GM19043 (cell line): ENCODE measurements at regions not wholly inside any gene's neighbourhood (a gene's known extent, or its start where the extent isn't known, plus 50 kb on each side); places are given as distances from the start of the nearest gene placed in this dataset.

Experiments
- ATAC-seq: cut with Tn5 transposase; IDR thresholded peaks from one replicate; pipeline ENCODE4 v1.9.1; 2021; ENCODE audit warnings: low read depth; ENCODE audit not compliant: unreplicated experiment

DNA sequence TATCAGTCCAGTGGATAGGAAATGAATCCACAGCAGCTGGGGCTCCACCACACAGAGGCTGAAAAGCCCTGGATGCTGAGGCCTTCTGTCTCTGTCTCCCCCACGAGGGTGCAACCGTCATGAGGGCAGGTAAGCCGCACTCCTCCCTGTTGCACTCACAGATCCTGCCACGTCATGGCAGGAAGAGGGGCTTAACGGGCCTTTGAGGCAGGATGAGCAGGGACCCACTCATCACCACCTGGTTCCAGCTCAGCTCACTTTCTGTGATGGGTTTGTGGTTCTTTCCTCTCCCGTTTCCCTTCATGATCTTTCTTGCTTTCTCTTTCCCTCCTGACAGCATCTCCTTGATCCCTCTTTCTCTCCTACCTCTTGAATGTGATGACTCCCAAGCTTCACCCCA, 575.2 kb downstream of the CCDC171 start:
- ATAC-seq = no peak

DNA sequence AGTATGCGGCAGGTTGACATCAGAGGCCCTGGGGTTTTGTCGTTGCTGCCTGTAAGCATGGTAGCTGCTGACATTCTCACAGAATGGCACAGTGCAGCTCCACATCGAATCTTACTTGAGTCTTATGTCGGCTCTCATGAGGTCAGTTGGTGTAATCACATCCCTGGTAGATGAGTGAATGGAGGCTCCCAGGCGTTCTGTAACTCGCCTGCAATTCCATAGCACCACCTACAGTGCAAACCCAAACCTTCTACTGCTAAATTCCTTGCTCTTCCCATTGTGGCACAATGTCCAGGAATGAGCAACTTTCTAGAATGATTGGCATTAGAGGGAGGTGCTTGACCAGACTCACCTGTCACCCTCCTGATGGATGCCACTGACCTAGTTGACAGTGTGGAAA, 578.4 kb downstream of the CCDC171 start:
- no peak for ATAC-seq

DNA sequence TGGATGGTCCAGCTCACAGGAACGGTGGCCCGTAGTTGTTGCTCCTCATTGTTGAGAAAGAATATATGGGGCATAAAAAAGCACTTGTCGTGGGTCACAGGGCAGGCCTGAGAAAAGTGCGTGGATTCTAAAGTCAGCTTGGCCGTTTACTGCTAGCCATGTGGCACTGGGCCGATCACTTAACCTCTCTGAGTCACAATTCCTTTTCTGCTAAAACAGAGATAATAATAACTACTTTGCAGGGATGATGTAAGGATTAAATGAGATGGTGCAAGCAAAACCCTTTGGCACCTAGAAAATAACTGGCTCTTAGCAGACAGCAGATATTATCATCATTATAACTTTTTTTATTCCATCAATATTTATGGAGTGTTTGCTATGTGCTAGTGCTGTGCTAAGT, 579.7 kb downstream of the CCDC171 start:
- ATAC-seq = no peak

DNA sequence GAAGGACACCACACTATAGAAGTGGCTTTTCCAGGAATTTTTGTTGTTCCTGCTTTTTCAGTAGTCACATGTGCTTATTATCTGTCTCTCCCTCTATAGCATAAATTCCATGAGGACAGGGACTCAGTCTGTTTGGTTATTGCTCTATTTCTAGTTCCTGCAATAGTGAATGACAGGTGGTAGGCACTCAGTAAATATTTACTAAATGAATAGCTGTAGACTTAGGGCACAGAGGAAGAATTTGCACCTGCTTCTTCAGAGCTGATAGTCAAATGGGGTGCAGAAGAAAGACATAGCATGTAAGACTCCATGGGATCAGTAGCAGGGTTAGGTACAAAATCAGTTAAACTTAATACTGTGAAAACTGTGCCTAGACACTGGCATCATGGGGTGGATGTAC, 580.2 kb downstream of the CCDC171 start:
- ATAC-seq = no peak

DNA sequence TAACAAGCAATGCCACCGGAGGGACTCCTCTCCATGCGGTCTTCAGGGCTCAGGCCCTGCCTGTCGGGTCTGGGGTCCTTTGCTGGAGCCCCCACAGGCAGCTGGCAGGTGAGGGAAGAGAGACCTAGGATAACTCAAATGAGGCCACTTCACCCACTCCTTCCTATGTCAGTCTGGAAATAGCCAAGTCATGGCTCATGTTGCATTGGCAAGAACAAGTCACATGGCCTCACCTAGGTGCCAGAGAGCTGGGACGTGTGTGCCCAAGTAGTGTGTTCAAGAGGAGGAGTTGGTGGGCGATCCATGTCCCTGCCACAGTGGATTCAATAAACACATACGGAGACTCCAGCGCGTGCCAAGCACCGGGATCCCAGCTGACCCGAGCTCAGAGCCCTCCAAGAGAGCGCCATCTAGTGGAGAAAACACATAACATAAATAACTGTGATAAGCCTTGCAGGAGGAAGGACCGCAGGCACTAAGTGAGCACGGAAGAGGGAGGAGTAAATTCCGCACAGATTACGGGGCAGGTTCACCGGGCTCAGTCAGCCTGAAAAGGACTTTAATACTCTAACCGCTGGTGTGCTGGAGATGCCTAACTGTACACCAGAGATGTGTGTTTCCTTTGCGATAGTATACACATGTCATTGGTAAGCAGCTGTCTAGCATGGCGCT, 580.8 kb downstream of the CCDC171 start:
- ATAC-seq = peak; percentile 91

DNA sequence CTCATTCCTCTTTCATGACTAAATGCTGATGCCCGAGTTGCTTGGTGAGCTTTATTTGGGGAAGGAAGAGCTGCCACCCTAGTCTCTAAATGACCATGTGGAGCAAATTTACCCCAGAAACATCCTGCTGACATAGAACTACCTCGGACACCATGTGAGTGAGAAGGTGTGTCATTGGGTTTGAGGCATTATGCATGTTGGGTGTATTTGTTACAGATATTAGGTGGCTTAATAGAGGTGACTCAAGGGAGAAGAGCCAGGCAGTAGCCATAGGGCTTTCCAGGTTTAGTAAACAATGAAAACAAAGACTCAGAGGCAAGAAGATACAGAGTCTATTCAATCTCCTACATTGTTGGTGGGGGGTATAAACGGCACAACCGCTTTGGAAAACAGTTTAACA, 581.5 kb downstream of the CCDC171 start:
- no peak for ATAC-seq

DNA sequence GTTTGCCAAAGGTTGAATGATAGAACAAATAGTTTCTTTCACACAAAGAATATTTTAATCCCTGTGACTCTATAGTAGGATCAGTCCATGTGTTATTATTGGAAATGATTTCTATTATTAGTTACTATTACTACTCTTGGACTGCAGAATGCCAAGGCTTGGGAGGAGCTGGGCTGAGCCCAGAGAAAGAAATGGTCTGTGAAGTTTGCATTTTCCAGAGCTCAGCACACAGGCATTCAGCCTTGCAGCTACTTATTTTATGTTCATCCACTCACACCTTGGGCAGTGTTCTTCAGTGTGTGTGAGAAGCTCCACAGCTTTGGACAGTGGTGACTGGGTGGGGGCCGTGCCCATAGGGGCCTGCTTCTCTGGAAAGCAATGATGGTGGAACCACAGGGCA, 583.1 kb downstream of the CCDC171 start:
- no peak for ATAC-seq

DNA sequence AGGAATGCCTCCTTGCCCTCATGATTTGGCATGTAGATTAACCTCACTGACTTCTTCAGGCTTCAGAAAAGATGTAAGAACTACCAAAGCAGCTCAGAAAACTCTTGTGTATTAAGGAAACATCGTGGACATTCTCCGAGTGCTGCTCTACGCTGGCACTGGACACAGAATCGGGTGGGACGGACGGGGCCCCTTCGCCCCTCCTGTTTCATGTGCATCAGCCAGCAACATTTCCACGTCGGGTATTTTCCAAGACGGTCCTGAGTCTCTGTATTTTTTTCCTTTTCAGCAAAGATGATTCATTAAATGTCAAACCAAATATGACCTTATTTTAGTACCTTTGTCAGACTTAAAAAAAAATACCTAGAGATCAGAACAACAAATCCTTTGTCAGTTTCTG, 583.6 kb downstream of the CCDC171 start:
- no peak for ATAC-seq

DNA sequence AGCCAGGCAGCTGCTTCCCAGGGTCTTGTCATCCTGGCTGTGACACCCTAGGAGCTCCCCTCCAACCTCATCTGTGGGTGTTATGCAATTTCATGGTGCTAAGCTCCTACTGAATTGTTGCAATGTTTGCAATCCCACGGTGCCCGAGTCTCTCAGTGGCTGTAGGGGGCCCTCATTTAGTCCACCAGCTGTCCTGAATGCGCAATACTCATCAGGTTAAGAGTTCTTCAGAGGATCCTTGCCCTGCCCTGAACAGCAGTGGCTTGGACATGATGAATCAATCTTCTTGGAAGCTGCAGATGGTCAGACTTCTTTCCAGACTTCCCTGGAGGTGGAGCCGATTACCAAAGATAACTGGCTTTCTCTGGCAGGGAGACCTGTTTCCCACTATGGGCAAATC, 584.1 kb downstream of the CCDC171 start:
- ATAC-seq = no peak

DNA sequence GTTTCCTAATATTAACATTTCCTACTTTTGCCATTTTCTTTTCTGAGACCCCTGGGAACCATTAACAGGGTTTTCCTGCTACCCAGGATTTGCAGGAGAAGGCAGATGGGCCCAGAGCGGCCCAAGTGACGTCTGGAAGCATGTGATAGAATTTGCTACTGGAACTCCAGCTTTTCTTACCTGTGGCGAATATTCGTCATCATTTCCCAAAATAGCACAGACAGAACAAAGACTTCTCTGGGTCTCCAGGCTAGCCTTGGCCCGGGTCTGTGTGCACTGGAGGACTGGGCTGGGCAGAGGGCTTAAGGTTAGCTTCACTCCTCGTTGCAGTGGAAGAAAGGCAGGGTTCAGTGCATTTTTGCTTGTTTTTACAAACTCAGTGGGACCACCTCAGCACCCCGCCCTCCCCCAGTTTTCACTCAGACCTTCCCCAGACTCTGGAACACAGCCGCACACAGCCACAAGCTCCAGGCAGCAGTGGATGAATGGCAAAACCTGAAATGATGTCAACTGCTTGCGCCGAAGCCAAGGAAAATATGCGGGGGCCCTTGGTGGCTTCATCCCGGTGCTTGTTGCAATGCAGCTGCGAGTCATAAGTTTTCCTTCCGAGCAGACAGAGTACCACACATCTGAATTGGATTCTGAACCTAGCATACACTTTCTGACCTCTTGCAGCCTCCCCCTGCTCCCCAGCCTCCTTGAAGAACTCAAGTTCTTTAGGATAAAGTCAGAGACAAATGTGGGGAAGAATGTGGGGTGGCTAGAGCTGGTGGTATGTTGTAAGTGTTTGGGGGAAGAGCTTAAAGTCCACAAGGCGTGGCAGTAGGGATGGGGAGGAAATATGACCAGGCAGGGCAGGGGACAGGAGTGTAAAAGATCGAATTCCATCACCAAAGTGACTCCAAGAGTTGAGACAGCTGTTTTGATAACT, 586.0 kb downstream of the CCDC171 start:
- ATAC-seq = no peak

DNA sequence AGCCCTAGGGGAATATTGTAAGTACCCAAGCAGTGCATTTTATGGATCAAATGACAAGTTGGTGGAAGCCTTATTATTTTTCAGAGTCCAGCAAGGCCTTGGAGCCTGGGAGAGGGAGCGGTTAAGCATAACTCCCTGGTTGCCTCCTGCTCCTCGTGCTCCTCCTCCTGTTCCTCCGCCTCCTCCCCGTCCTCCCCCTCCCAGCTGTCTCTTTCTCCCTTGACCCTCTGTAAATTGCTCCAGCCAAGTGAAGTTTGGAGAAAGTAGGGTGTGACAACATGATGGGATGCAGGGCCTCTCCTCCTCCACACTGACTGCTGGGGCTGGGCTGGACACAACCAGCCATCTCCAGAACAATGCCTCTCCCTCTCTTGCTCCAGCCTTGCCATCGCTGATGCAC, 586.9 kb downstream of the CCDC171 start:
- no peak for ATAC-seq

DNA sequence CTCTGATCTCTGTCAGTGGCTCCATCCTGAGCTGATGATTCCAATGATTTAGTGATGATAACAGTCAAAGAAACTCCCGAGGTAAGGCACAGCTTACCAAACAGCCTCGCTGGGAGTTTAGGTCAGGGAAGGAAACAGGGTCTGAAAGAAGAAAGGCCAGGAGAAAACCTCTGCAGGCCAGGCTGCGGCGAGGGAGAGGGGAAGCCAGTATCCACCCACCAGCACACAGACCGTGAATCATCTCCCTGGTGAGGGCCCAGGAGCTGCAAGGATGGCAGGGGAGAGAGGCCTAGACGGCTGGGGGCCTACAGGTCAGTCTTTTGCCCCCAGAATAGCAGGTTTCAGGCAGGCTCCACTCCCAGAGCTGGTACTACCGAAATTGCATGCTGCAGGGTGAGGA, 590.5 kb downstream of the CCDC171 start:
- no peak for ATAC-seq

DNA sequence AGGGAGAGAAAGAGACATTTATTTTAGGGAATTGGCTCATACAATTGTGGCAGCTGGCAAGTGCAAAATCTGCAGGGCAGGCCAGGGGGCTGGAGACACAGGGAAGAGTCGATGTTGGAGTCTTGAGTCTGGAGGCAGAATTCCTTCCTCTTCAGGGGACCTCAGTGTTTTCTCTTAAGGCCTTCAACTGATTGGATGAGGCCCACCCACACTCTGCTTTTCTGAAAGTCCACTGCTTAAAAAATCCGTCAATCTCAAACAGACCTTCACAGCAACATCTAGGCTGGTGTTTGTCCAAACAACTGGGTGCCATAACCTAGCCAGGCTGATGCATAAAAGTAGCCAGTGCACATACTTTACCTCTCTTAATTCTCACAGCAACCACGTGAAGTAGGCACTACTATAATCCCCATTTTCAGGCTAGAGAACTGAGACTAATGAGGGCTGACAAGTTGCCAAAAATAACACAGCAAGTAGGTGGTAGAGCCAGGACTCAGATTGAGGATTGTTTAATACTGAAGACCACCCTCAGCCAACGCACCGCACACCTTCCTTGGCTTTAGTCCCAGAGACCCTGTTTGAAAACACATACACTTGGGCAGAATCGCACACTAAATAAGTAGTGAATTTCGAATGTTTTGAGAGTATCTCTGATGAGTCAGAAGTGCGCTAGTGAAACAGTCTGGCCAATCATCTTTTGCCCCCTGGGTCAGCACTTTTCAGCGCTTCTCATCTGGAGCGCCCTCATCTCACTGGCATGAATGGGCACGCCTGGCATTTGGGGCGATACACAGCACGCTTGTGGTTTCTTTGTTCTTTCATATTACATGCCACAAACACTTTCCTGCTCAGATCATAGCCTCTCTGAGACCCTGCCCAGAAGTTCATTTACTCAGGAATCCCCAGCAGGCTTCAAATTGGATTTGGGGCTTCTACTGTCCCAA, 591.4 kb downstream of the CCDC171 start:
- no peak for ATAC-seq

DNA sequence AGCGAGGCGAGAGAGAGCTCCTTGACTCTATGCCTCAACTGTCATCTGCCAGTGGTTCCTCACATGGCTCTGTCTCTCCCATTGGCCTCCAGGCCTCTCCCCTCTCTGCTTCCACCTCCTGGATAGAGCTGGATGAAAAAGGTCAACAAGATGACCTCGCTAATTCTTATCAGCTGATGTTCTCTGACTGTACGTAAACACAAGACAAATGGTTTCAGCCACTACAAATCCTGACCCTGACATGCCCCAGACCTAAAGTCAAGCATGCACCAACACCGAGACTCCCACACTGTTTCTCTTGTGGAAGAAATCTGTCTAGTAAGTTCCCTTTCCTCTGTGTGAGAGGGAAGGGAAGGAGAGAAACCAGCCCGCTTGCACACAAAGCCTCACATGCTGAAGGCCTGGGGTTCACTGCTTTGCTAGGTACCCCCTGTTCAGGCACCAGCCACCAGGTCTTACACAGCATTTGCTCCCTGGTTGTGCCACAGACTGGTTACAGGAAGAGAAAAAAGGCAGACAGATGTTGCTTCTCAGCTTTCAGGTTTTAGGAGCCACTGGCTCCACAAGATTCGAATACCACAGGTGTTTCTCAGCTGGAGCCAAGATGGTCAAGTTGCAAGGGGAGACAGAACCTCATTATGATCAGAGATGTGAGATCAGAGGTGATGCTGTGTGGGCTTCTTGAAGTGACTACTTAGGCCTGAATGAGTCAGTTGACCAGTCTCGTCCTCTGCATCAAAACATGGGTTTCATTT, 592.5 kb downstream of the CCDC171 start:
- ATAC-seq = no peak

DNA sequence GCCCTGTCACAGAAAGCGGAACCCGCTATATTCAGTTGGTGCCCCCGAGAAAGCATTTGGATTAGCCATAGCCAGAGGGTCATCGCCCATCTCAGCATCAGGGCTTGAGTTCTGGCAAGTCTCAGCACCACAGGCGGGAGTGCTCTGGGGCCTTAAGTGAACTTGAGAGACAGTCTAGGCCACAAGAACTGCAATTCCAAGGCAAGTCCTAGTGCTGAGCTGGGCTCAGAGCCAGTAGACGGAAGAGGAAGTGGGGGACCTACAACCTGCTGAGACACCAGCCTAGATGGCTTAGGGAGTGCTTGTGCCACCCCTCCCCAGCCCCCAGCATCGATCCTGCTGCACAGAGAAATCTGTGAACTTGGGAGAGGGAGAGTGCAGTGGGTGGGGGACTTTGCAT, 594.9 kb downstream of the CCDC171 start:
- no peak for ATAC-seq

DNA sequence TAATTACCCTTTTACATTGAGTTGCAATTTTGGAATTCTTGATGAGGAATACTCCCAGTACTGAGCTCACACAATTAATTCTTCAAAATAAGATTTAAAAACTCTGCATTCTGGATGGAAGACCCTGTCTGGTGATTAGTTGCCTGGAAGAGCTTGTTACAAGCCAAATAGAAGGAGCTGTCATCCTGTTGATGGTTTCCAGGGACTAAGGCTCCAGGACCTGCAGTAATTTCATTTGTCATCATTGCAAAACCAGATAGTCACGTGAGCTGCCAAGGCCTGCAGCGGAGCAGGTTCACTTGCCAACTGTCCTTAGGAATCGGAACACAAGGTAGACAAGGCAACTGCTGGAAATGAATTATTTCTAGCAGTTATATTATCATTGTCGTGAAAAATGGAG, 597.7 kb downstream of the CCDC171 start:
- ATAC-seq = no peak

DNA sequence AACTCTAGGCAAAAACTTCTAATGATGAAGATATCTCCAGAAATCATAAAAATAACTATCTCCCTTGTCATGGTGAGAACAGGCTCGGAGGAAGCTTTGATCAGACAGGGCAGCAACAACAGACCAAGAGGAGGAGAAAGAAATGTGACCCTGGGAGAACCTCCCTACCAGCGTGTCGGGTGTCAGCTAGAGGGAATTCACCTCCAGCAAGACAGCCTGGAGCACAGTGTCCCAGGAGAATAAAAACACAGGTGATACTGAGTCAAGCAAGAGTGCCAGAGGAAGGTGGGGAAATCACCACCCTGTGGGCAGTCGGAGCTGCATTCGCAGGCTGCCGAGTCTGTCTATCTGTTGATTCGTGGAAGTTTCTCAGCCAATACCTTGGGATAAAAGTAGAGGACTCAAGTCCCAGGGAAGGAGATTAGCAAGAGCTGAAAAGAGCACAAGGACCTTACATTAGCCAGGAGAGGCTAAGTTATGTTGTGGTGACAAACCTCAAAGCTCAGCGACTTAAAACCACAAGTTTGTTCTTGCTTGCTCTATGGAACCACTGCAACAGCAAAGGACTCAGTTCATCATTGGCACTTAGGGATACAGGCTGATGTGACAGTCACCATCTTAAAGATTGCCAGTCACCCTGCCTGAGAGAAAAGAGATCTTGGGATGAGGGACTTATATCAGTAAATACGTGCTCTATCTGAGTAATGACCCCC, 598.3 kb downstream of the CCDC171 start:
- no peak for ATAC-seq

DNA sequence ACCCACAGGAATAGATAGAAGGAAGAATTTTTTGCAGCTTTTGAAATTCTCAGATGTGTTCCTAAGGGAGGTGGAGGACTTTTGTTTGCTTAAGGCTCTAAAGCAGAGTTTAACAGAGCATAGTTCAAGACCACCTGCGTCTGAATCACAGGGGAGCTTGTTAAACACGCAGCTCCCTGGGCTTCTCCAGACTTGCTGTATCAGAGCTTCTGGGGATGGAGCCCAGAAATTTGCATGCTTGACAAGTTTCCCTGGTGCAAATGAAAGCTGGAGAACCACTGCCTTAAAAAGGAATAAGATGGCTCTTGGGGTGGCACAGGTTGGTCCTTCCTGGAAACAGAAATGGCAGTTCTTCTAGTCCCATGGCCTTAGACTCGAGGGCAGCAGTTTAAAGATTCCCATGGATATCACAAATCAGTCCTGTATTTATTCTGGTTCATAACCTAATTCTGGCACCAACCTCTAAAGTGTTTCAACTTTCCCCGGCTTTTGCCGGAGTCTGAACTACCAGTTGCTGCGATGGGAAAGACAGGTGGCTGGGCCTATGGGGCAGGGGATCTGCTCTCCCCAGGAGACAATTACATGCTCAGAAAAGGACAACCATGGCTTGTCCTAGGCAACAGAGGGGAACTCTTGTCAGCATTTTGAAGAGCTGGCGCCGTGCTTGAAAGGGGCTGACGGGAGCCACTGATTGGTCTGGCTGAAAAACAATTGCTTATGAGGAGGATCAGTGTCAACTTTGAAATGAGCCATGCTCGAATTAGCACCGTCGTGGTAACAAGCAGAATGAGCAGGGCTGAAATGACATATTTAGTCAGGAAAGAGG, 599.6 kb downstream of the CCDC171 start:
- no peak for ATAC-seq

DNA sequence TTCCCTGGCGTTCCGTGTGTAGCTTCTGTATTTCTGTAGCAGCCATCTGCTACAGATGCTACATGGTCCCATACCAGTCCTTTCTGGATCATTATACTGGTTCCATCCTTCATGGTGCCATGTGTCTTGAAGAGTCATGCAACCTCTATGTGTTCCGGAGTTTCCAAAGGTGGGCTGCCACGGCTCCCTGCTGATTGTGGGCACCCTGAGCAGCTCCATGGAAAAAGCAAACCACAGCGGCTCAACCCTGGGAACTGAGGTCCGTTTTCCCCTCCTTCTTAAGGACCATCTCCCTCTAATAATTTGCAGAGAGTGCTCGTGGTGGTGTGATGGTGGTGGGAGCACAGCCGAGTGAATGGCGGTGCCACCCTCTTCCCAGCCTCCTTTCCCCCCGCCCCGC, 600.4 kb downstream of the CCDC171 start:
- ATAC-seq = no peak
